HG03460 (cell line): ENCODE measurements at regions not wholly inside any gene's neighbourhood (a gene's known extent, or its start where the extent isn't known, plus 50 kb on each side); places are given as distances from the start of the nearest gene placed in this dataset.

Experiments
- ATAC-seq: cut with Tn5 transposase; IDR thresholded peaks from one replicate; pipeline ENCODE4 v1.9.1; 2021; ENCODE audit not compliant: unreplicated experiment

DNA sequence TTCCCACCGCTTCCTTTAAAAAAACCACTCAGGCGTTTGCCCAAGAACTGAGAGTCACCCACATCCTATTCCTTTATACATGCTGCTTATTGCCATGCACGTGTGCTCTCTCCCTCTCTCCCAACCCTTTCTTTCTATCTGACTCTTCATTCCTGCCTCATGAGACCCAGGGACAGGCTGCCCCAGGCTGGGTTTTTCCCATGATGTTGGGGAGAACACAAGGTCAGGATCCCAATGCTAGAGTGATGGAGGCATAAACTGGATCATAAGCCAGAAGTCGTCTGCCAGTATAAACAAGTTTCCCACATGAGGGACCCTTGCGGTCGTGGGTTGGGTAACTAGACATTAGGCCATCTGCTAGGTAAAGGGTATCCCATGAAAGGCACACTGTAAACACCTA is 64.9 kb downstream of the CD2 start:
- ATAC-seq, result no peak

DNA sequence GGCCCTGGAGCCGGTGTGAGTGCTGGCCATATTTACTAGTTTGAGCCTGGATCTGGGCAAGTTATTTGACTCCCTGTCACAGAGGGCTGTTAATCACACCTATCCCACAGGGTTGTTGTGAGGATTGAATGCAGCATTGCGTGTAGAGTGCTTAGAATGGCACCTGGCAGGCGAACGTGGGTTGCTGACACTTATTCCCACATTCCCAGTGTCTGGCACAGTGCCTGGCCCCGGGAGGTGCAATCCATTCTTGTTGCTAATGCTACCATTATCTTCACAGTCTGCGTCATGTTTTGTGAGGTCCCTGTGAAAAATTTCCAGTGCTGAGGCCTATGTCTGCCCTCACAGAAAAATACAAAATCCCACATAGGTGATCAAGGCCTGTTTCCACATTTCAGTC is 66.1 kb downstream of the CD2 start:
- no peak for ATAC-seq

DNA sequence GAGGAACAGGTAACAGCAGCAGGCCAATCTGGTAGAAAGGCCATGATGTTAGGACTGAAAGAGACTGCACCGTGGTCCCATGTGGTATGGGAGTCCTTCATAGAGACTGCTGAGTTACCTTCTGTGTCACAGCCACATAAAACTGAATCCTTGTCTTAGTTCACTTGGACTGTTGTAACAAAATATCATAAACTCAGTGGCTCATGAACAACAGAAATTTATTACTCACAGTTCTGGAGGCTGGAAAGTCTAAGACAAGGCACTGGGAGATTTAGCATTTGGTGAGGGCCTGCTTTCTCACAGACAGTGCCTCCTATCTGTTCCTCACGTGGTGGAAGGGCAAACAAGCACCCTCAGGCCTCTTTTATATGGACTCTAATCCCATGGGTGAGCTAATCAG is 67.5 kb downstream of the CD2 start:
- ATAC-seq, result no peak

DNA sequence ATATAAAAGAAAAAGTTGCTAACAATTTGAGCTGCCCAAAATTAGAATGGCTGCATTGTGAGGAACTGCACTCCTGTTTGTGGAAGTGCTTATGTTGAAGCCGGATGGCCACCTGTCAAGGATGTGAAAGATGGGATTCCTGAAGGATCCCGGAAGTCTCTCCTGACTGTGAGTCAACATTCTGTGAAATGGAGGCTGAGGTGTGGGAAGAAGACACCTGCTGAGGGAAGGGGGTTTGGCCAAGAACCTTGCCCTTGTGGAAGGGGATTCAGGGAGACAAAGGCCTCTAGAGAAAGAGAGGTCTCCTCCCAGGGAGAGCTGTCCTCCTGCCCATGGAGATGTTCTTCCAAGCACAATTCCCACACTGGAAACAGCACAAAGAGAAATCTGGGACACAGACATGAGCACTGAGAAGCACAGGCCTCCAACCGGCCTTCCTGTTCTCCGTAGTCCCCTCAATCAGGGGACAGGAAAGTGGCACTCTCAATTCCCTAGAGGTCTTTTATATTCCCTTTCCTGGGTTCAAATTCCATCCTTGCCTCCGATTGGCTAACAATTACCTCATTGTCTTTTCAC is 70.5 kb downstream of the CD2 start:
- ATAC-seq, result no peak

DNA sequence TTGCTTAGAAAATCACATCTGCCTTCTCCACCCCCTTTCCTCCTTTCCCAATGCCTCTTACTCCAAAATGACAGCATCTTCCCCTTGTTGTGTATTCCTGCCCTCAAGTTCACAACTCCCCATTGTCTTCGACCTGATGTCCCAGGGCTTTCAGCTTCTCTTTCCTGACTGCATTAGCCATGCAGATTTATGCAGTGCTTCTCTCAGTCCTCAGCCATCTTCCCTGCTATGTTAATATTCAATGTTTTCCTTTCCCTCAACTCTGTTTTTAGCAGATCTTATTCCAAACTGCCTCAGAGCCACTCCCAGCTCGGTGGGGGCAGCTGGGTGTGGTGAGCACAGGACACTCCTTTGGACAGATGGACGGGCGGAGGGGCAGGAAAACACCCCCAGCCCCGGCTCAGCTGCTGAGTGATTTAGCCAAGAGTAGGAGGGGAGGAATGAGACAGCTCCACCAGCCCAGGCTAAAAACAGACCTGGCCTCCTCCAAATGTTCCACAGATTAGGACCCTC is 71.0 kb downstream of the CD2 start:
- ATAC-seq, result no peak

DNA sequence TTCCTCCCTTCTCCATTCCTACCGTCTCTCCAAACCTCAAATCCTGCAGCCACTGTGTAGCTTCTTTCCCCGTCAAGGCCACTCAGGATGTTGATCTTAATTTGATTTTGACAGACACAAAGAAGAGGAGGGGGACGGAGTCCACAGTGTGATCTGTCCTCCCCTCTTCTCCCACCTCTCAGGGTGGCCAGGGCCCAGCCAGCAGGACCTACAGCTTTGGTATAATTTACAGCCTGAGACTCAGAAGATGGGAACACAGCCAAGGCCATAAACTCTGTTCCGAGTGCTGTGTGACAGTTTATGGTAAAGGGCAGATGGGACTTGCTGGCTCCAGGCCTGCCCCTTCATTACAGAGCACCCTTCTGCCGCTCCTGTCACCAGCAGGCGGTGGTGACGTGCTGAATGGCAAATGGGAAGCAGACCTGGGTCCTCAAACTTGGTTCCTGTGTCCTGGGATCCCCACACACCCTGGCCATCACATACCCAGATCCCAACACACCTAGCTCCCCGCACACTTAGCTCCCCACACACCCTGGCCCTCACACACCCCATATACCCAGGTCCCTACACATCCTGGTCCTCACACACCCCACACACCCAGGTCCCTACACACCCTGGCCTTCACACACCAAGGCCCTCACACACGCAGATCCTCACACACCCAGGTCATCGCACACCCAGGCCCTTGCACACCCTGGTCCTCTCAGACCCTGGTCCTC is 71.6 kb downstream of the CD2 start:
- no peak for ATAC-seq

DNA sequence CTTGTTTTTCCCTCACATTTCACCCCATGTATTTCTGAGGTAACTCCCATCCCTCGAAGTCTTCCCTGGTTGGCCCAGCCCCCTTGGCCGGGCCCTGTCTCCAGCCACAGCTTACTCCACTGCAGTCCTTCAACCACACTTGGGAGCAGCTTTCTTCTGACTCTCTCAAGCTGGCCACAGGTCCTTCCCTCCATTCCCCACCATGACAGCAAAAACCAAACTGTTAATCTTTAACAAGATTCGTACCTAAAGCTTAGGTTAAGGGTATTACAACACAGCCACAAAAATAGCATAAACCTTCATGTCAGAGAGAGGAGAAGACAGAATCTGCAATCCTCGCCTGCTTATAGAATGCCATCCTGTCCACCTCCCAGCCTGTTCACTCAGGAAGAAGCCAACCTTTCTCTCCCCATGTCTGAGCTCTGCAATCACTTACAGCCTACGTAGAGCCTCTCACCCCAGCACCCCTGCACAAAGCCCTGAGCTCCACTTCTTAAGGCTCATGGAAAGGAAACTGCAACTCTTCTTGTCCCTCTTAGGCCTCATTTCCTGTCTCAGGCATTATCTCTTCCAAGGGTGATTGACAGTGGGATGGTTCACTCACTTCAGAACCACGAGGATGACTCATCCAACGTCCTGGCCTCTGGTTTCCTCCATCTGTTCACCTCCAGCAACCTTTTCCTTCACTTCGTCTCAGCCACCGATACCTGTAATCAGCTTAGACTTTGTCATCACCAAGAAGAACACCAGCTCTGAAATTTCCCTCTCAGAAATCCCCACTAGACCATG is 72.8 kb downstream of the CD2 start:
- ATAC-seq, result peak; percentile 88

DNA sequence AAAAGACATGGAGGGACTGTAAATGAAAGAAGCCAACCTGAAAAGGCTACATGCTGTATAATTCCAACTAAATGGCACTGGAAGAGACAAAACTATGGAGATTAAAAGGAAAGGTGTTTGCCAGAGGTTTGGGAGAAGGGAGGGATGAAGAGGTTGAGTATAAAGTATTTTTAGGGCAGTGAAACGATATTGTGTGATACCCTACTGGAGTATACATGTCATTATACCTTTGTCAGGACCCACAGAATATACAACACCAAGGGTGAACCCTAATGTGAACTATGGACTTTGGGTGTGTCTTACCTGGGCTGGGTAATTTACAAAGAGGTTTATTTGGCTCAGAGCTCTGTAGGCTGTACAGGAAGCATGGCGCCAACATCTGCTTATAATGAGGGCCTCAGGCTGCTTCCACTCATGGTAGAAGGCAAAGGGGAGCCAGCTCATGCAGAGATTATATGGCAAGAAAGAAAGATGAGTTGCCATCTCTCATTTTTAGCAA is 73.4 kb downstream of the CD2 start:
- no peak for ATAC-seq

DNA sequence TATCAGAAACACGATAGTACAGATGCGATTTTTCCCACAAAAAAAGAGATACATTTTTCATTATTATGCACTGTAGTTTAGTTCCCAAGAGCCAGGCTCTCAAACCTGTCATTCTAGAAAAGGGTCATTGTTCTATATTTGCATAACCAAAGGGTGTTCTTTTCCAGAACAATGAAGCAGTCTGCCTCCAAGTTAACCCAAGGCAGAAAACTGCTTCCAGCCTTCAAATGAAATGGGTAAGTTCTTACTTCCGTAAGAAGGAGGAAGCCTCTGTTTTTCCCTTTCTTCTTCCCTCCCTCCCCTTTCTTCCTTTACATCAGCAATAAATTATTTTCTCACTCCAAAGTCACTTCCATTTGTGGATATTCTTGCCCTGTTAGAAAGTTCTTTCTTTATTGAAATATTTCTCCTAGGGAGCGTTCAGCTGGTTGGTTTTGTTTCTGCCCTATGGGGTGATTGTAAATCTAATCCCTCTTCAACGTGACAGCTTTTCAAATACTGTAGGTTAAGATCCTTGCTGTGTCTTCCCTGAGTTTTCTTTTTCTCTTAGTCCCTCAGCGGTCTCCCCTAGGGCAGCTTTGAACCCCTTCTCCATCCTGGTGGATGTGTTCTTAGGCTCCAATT is 77.3 kb upstream of the PTGFRN start:
- ATAC-seq, result no peak

DNA sequence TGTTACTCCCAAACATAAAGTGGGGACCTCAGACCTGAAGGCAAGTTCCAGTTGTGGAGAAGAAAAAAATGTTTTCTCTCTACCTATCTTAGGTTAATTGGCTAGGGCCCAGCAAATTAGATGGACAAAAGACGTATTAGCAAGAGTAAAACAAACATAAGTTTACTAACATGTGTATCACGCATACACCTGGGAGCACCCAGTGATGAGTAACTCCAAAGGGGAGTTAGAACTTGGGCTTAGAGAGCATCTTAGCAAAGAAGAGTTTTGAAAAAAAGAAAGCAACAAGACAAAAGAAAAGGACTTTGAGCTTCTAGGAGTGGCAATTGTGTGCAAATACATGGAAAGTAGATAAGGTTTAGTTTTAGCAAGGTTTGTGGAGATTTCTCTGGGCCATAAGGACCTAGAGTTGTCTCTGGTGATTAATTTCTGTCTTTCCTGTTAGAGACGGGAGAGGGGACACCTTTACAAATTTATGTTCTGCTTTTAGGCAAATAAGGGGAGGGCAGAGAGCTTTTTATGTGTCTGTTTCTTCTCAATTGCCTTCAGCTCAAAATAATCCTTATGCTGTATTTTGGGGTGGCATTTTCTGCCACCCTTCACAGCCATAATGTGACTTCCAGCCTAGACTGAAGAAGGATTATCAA is 76.7 kb upstream of the PTGFRN start:
- ATAC-seq, result no peak

DNA sequence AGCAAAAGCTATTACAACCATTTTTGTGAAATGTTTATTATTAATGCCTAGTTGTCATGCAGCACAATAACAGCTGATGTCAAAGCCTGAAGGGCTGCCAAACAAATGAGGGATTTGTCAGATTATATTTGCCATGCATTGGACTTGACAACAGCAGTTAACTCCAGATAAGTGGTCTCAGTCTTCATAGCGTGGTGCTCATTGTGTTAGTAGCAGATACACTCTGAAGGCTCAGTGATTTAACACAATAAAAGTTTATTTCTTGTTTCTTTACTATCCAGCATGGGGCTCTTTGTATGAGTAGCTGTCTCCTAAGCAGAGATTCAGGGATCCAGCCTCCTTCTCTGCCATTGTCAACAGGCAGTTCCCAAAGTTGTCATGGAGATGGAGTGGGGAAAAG is 76.0 kb upstream of the PTGFRN start:
- ATAC-seq, result no peak

DNA sequence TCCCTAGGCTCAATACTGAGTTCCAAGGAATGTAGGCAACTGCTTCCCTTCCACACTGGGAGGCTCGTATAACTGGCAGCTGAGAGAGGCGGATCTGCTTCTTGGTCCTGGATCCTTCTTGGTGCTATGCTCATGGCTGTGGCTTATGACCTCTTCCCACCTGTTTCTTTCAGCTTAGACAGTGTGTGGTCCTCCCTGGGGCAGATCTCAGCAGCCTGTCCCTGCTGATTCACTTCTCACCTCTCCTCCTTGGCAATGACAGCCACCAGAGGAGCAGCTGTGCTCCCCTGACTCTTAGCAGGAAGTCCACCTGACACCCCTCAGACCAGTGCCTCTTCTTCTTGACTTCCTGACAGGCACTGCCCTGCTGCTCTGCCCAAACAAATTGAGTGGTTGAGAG is 75.1 kb upstream of the PTGFRN start:
- no peak for ATAC-seq

DNA sequence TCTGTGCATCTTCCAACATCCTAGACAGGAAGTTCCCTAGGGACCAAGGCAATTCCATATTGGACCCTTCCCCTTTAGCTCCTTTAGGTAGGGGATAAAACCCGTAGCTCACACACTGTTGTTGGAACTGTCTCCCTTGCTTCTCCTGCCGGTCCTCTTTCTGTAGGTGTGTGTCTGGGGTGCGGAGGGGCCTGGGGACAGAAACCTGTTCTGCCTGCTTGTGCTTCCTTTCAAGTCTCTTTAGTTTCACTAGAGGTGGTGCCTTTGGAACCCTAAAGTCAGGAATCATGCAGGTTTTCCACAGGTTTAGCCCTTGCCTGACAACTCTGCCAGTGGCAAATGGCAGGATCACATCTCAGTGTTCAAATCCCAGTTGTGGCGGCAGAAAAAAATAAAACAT is 74.6 kb upstream of the PTGFRN start:
- ATAC-seq, result no peak

DNA sequence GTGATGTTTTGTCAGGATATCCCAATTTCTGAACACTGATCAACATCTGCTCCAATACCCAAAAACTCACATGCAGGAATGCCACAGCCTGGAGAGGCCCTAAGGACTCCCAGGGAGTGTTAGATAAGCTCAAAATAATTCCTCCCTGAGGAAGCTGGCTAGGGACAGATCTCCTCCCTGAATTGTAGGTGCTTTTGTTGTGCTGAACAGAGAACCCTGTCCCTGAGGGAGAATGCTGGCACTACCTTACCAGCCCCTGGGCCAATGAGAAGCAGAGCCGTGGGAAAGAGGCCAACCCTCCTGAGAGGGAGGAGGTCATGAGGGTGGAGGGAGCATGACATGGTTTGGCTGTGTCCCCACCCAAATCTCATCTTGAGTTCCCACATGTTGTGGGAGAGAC is 73.6 kb upstream of the PTGFRN start:
- no peak for ATAC-seq

DNA sequence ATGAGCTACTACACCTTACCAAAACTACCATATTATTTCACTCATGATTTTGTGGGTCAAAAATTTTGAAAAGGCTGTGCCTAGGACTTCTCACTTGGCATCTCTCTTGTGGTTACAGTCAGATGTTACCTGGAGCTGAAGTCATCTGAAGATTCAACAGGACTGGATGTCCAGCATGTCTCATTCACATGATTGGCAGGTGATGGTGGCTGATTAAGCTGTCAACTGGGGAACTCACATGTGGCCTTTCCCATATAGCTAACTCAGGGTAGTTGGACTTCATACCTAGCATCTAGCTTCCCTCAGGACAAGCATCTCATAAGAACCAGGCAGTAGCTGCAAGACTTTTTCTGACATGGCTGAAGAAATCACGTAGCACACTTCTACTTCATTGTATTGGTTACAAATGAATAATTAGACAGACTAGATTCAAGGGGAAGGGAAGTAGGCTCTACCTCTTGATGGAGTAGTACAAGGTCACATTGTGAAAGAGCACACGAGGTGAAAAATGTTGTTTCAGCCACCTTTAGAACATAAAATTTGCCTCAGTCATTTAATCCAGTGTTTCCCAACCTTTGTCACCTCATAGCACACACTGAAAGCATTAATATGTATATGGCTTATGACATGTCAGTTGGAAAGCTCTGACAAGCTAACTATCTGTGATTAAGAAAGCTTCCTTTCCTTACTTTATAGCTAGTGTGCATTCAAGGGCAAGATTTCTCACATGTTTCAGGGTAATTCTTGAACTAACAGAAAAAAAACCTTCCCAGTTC is 68.0 kb upstream of the PTGFRN start:
- ATAC-seq, result no peak

DNA sequence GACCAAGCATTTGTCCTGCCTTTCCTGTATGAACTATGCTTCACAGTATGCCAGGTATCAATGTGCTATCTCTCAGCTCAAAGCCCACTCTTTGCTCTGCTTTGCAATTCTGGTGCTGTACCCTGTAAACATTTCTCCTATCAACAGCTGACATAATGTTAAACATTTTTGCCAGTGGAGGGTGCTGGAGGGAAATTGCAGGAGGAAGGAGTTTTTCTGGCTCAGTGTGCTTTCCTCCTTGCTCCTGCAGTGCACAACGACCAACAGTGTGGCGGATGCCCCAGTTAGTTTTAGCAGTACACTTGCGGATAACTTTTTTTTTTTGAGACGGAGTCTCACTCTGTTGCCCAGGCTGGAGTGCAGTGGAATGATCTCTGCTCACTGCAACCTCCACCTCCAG is 67.1 kb upstream of the PTGFRN start:
- no peak for ATAC-seq

DNA sequence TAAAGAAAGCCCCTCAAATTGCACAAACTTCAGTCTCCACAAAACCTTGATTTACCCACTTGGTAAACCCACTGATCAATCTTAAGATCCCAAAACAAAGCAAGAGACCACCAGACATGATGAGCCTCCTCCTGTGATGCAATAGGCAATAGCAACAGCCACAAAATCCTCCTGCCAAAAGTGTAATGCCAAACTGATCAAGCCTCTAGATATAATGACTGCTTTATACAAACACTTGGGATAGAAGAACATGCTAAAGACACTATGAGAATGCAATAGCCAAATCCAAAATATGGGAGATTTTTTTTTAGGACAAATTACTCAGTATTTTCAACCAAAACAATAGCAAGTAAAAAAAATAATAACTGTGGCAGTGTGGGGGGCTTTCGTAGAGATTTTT is 64.9 kb upstream of the PTGFRN start:
- ATAC-seq, result no peak

DNA sequence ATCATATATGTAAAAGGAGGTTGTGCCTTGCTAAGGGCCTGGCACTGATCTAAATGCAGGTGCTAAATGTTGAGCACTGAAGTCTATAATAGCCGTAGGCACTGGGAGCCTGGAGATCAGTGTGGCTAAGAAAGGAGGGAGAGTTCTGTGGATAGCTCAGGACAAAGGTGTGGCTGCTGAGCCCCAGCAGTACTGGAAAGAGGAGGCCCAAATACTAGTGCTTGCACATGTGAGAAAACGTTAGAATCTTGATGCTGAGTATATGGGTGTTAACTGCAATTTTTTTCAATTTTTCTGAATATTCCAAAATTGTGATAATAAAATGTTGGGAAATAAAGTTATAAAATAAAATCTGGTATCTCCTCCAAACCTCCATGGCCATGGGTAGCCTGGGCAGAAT is 62.5 kb upstream of the PTGFRN start:
- no peak for ATAC-seq

DNA sequence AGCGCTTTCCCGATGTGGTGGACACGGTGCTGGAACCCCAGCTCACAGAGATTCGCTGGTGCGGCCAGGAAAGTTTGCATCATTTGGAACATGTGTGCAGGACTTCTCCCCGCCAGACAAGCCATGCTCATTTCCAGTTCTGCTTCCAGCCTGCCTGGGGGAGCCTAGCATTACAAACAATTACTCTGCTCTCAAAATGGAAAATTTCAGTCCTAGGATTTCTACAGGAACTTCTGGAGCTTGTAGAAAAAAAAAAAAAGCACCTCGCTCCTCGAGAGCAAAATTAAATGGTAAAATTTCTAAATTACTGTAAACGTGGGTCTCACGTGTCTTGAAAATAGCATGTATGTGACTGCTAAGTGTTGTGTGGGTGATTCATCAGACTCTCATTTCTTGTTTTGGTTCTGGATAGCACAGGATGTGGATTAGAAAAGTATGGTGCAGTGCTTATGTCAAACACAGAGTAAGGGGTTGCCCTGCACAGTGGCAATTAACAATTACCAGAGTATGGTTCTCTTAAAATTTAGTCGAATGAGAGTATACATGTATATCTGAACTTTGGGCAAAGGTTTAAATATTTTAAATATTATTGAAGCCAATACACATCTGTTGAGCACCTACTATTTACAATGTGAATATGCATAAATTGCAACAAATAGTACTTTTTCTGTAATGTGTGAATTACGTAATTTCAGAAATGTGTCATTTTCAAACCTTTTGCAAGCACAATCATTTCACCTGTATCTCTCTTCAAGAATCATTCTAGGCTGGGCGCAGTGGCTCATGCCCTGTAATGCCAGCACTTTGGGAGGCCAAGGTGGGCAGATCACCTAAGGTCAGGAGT is 61.8 kb upstream of the PTGFRN start:
- no peak for ATAC-seq
